Stomach (tissue), 4 donors: ENCODE measurements at regions not wholly inside any gene's neighbourhood (a gene's known extent, or its start where the extent isn't known, plus 50 kb on each side); places are given as distances from the start of the nearest gene placed in this dataset.

Experiments
- CTCF ChIP-seq, 7 experiments: fragments of 450-650 bp in 4 of 7; fragments of 200-600 bp in 3 of 7; sonication (generic) in 3 of 7; IDR thresholded peaks; one replicate each; pipeline ENCODE4 v1.5.1; 2016 to 2019; ENCODE audit warnings: antibody characterized with exemption in 7 of 7, control low read depth in 2 of 7, mild to moderate bottlenecking in 1 of 7
- POLR2A ChIP-seq, 4 donors: fragments of 450-650 bp; IDR thresholded peaks; one replicate each; pipeline ENCODE4 v1.6.1; 2016; ENCODE audit warnings: antibody characterized with exemption in 4 of 4, control low read depth in 2 of 4, mild to moderate bottlenecking in 1 of 4, moderate library complexity in 1 of 4
- POLR2AphosphoS5 ChIP-seq, 3 donors: sonication (generic); formaldehyde crosslinking; IDR thresholded peaks; one replicate each; pipeline ENCODE4 v1.6.1; 2016; ENCODE audit warnings: antibody characterized with exemption in 3 of 3

GRCh38 chr7:43042302-43042701 lies 70.1 kb upstream of the HECW1 start:
- no peak for TF ChIP-seq CTCF (IDR thresholded peaks at IDR 0.05)
- TF ChIP-seq POLR2AphosphoS5 (IDR thresholded peaks at IDR 0.05), result no peak
- TF ChIP-seq POLR2A (IDR thresholded peaks at IDR 0.05), result no peak
